ENCODE measurements at regions not wholly inside any gene's neighbourhood (a gene's known extent, or its start where the extent isn't known, plus 50 kb on each side); places are given as distances from the start of the nearest gene placed in this dataset.

GRCh38 chr20:60494476-60494875 lies 536.3 kb downstream of the CDH26 start:
- no peak for TF ChIP-seq CTCF (conservative IDR thresholded peaks at IDR 0.05; ENCODE audit: low read depth, low read length)
- H3K4me3 ChIP-seq (ENCODE audit: low read depth, low read length): no peak overlapping the region
- DNase-seq (ENCODE audit: low read depth): no peak

- H3K4me3 ChIP-seq (ENCODE audit: low read depth, low read length): no peak overlapping the region
- DNase-seq (ENCODE audit: low read depth): no peak
- TF ChIP-seq CTCF (conservative IDR thresholded peaks at IDR 0.05; ENCODE audit: low read depth, low read length): no peak
These were observed 539.2 kb downstream of the CDH26 start for GRCh38 chr20:60497298-60498035.

- TF ChIP-seq CTCF (conservative IDR thresholded peaks at IDR 0.05; ENCODE audit: low read depth, low read length): no peak
- no peak overlapping the region for H3K4me3 ChIP-seq (ENCODE audit: low read depth, low read length)
- DNase-seq (ENCODE audit: low read depth): no peak
These were observed 541.9 kb downstream of the CDH26 start for GRCh38 chr20:60500038-60500701.

GRCh38 chr20:60501048-60501447 lies 542.8 kb downstream of the CDH26 start:
- no peak for TF ChIP-seq CTCF (conservative IDR thresholded peaks at IDR 0.05; ENCODE audit: low read depth, low read length)
- no peak for DNase-seq (ENCODE audit: low read depth)

GRCh38 chr20:60502881-60503280 lies 544.7 kb downstream of the CDH26 start:
- TF ChIP-seq CTCF (conservative IDR thresholded peaks at IDR 0.05; ENCODE audit: low read depth, low read length): no peak
- H3K4me3 ChIP-seq (ENCODE audit: low read depth, low read length): no peak overlapping the region
- DNase-seq (ENCODE audit: low read depth): no peak

More at GRCh38 chr20:60501048-60501447, 542.8 kb downstream of the CDH26 start:
- H3K4me3 ChIP-seq (ENCODE audit: low read depth, low read length): no peak overlapping the region

- H3K4me3 ChIP-seq (ENCODE audit: low read depth, low read length): no peak overlapping the region
- TF ChIP-seq CTCF (conservative IDR thresholded peaks at IDR 0.05; ENCODE audit: low read depth, low read length): no peak
- DNase-seq (ENCODE audit: low read depth): no peak
These were observed 547.2 kb downstream of the CDH26 start for GRCh38 chr20:60505423-60505822.

- H3K4me3 ChIP-seq (ENCODE audit: low read depth, low read length): no peak overlapping the region
- DNase-seq (ENCODE audit: low read depth): no peak
- no peak for TF ChIP-seq CTCF (conservative IDR thresholded peaks at IDR 0.05; ENCODE audit: low read depth, low read length)
These were observed 547.8 kb downstream of the CDH26 start for GRCh38 chr20:60506061-60506460.

Data from choroid plexus epithelial cell (primary cell).